OCI-LY1 (cell line): ENCODE measurements at regions not wholly inside any gene's neighbourhood (a gene's known extent, or its start where the extent isn't known, plus 50 kb on each side); places are given as distances from the start of the nearest gene placed in this dataset.

Experiments
- EZH2 ChIP-seq: fragments of 200-600 bp; sonication (generic), shearing (Covaris generic); IDR thresholded peaks from 2 replicates; pipeline ENCODE4 v1.8.0; 2017; ENCODE audit warnings: borderline replicate concordance, mixed run types, mild to moderate bottlenecking, antibody characterized with exemption, low read length, moderate library complexity, mixed read lengths
- TF ChIP-seq, protein P1 (sequence below): fragments of 200-600 bp; sonication (generic), shearing (Covaris generic); IDR thresholded peaks from 2 replicates; pipeline ENCODE4 v1.5.1; 2017; ENCODE audit warnings: mild to moderate bottlenecking, antibody characterized with exemption, low read length, moderate library complexity, mixed read lengths

DNA sequence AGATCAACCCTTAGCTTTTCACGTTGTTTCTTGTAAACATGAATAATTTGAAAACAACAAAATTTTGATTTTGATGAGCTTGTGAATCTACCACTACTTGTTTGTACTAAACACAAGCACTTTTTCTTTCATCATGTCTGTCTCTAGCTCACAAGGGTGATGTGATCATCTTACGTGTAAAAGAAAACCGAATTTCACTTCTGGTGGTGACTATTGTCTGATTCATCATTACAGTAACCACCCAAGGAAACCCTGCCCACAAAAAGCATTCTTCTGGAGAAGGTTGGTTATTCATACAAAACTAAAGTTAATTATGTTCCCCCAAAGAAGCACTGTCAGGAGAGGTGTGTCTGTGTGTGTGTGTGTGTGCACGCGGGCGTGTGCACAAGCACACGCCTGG, 285.4 kb downstream of the ZNF516 start:
- TF ChIP-seq, protein P1, sequence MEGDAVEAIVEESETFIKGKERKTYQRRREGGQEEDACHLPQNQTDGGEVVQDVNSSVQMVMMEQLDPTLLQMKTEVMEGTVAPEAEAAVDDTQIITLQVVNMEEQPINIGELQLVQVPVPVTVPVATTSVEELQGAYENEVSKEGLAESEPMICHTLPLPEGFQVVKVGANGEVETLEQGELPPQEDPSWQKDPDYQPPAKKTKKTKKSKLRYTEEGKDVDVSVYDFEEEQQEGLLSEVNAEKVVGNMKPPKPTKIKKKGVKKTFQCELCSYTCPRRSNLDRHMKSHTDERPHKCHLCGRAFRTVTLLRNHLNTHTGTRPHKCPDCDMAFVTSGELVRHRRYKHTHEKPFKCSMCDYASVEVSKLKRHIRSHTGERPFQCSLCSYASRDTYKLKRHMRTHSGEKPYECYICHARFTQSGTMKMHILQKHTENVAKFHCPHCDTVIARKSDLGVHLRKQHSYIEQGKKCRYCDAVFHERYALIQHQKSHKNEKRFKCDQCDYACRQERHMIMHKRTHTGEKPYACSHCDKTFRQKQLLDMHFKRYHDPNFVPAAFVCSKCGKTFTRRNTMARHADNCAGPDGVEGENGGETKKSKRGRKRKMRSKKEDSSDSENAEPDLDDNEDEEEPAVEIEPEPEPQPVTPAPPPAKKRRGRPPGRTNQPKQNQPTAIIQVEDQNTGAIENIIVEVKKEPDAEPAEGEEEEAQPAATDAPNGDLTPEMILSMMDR = no peak
- no peak for TF ChIP-seq EZH2
